Ovary (tissue), 3 donors: ENCODE measurements at regions not wholly inside any gene's neighbourhood (a gene's known extent, or its start where the extent isn't known, plus 50 kb on each side); places are given as distances from the start of the nearest gene placed in this dataset.

Experiments
- EP300 ChIP-seq: sonication (generic); formaldehyde crosslinking; IDR thresholded peaks from one replicate; pipeline ENCODE4 v1.6.1; 2017; ENCODE audit warnings: antibody characterized with exemption
- POLR2A ChIP-seq: fragments of 450-650 bp; IDR thresholded peaks from one replicate; pipeline ENCODE4 v1.6.1; 2017; ENCODE audit warnings: antibody characterized with exemption, mild to moderate bottlenecking, moderate library complexity
- TF ChIP-seq, protein P1 (sequence below), 3 donors: fragments of 450-650 bp in 2 of 3; fragments of 200-600 bp in 1 of 3; IDR thresholded peaks; one replicate each; pipeline versions ENCODE4 v1.5.1 to v1.8.0; 2016 to 2022; ENCODE audit warnings: antibody characterized with exemption in 3 of 3, mild to moderate bottlenecking in 1 of 3
- donor health status: DM: no; HTN: no; CAD: no.

DNA sequence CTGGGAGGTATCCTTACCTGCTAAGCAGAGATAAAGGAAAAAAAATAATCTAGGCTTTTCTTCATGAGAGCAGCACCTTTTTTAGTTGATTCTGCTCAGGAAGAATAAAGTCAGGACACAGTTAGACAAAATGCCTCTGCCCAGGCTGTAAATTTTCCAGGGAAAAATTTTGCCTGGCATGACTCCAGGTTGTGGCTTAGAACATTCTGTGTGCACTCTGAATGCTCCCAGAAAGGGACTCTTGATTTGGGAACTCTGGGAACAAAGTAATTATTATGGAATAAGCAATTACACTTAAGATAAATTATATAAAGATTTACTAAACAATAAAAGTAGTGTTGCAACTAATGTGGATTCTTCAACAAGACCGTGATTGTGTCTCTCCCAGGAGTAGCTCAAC is 826.2 kb upstream of the TENM3 start:
- TF ChIP-seq EP300 (no peak), POLR2A (no peak)
- TF ChIP-seq, protein P1, sequence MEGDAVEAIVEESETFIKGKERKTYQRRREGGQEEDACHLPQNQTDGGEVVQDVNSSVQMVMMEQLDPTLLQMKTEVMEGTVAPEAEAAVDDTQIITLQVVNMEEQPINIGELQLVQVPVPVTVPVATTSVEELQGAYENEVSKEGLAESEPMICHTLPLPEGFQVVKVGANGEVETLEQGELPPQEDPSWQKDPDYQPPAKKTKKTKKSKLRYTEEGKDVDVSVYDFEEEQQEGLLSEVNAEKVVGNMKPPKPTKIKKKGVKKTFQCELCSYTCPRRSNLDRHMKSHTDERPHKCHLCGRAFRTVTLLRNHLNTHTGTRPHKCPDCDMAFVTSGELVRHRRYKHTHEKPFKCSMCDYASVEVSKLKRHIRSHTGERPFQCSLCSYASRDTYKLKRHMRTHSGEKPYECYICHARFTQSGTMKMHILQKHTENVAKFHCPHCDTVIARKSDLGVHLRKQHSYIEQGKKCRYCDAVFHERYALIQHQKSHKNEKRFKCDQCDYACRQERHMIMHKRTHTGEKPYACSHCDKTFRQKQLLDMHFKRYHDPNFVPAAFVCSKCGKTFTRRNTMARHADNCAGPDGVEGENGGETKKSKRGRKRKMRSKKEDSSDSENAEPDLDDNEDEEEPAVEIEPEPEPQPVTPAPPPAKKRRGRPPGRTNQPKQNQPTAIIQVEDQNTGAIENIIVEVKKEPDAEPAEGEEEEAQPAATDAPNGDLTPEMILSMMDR (IDR thresholded peaks at IDR 0.05), result no peak
